Neural crest cell (in vitro differentiated cells): ENCODE measurements at regions not wholly inside any gene's neighbourhood (a gene's known extent, or its start where the extent isn't known, plus 50 kb on each side); places are given as distances from the start of the nearest gene placed in this dataset.

Experiments
- DNase-seq: peaks from one replicate; pipeline ENCODE4 v3.0.0; 2021; ENCODE audit warnings: low read depth, mixed read lengths, low spot score
- H3K27ac Mint-ChIP-seq: one replicate; pipeline ENCODE4 v1.8.0; 2021; ENCODE audit warnings: mild to moderate bottlenecking, mixed read lengths; ENCODE audit not compliant: unreplicated experiment
- H3K27me3 Mint-ChIP-seq: 2 replicates; pipeline ENCODE4 v1.8.0; 2021; ENCODE audit warnings: low read depth, mild to moderate bottlenecking, mixed read lengths
- H3K36me3 Mint-ChIP-seq: 2 replicates; pipeline ENCODE4 v1.8.0; 2021; ENCODE audit warnings: low read depth, mild to moderate bottlenecking, mixed read lengths
- H3K4me1 Mint-ChIP-seq: 2 replicates; pipeline ENCODE4 v1.8.0; 2021; ENCODE audit warnings: mixed read lengths
- H3K4me3 Mint-ChIP-seq: one replicate; pipeline ENCODE4 v1.8.0; 2021; ENCODE audit warnings: mild to moderate bottlenecking, mixed read lengths
- H3K9me3 Mint-ChIP-seq: 2 replicates; pipeline ENCODE4 v1.8.0; 2021; ENCODE audit warnings: mixed read lengths
- CTCF ChIP-seq: fragments of 200-600 bp; sonication (generic); conservative IDR thresholded peaks from 2 replicates; pipeline ENCODE4 v1.5.0; 2021; ENCODE audit warnings: antibody characterized with exemption, mild to moderate bottlenecking

- H3K9me3 Mint-ChIP-seq, result peaks cover 8% of the 10 kb centered on the region
- no peak overlapping the region for H3K4me3 Mint-ChIP-seq
- TF ChIP-seq CTCF, result no peak
- no peak for DNase-seq
- no peak overlapping the region for H3K27ac Mint-ChIP-seq
- H3K4me1 Mint-ChIP-seq, result no peaks in the 10 kb centered on the region
- H3K27me3 Mint-ChIP-seq, result no peaks in the 10 kb centered on the region
- no peaks in the 10 kb centered on the region for H3K36me3 Mint-ChIP-seq
Observed at GRCh38 chr10:58885146-58885545, 291.3 kb upstream of the PHYHIPL start.

GRCh38 chr10:58885686-58886345 is 290.6 kb upstream of the PHYHIPL start:
- Mint-ChIP-seq H3K27ac (no peak overlapping the region), H3K4me3 (no peak overlapping the region), H3K9me3 (peaks cover 6% of the 10 kb centered on the region), H3K4me1 (no peaks in the 10 kb centered on the region), H3K27me3 (peaks cover under 1% of the 10 kb centered on the region), H3K36me3 (no peaks in the 10 kb centered on the region)
- TF ChIP-seq CTCF, result no peak
- no peak for DNase-seq

- no peak for TF ChIP-seq CTCF
- Mint-ChIP-seq H3K9me3 (peaks cover 3% of the 10 kb centered on the region), H3K36me3 (no peaks in the 10 kb centered on the region), H3K4me3 (no peak overlapping the region), H3K4me1 (no peaks in the 10 kb centered on the region), H3K27ac (no peak overlapping the region), H3K27me3 (peaks cover 5% of the 10 kb centered on the region)
- DNase-seq, result no peak
Observed at GRCh38 chr10:58886406-58886805, 290.0 kb upstream of the PHYHIPL start.

- no peak for TF ChIP-seq CTCF
- Mint-ChIP-seq H3K27me3 (peaks cover 5% of the 10 kb centered on the region), H3K4me1 (no peaks in the 10 kb centered on the region), H3K36me3 (no peaks in the 10 kb centered on the region), H3K27ac (no peak overlapping the region), H3K9me3 (no peaks in the 10 kb centered on the region), H3K4me3 (no peak overlapping the region)
- DNase-seq, result no peak
Observed at GRCh38 chr10:58887474-58887873, 289.0 kb upstream of the PHYHIPL start.

GRCh38 chr10:58888957-58889356 is 287.5 kb upstream of the PHYHIPL start:
- Mint-ChIP-seq H3K36me3 (no peaks in the 10 kb centered on the region), H3K4me1 (no peaks in the 10 kb centered on the region)
- no peak for TF ChIP-seq CTCF

More at GRCh38 chr10:58888957-58889356, 287.5 kb upstream of the PHYHIPL start:
- no peak overlapping the region for H3K27ac Mint-ChIP-seq
- no peaks in the 10 kb centered on the region for H3K9me3 Mint-ChIP-seq
- H3K4me3 Mint-ChIP-seq, result no peak overlapping the region
- DNase-seq, result no peak
- peaks cover 5% of the 10 kb centered on the region for H3K27me3 Mint-ChIP-seq
